ENCODE measurements at regions not wholly inside any gene's neighbourhood (a gene's known extent, or its start where the extent isn't known, plus 50 kb on each side); places are given as distances from the start of the nearest gene placed in this dataset.
"Not testable (repeated sequence)": the region's sequence is repeated elsewhere in the genome, so short reads cannot be mapped to it uniquely, and the experiment has no call there.

DNA sequence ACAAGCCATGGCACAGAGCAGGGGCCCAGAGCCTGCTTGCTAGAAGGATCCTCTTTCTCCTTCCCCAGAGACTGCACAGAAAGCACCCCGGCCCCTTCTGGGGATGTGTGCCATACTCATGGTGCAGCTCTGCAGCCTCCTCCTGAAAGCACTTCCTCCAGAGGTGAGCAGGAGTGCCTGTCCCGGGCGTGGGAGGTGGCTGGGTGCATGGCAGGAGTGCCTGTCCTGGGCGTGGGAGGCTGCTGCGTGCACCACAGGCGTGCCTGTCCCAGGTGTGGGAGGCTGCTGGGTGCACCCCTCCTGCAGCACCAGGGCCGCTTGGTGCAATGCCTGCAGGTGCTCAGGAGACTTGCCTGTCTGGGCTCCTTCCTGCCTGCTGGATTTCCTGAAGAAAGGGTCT is 913.3 kb downstream of the UQCRFS1 start:
- DNase-seq: no peak

DNA sequence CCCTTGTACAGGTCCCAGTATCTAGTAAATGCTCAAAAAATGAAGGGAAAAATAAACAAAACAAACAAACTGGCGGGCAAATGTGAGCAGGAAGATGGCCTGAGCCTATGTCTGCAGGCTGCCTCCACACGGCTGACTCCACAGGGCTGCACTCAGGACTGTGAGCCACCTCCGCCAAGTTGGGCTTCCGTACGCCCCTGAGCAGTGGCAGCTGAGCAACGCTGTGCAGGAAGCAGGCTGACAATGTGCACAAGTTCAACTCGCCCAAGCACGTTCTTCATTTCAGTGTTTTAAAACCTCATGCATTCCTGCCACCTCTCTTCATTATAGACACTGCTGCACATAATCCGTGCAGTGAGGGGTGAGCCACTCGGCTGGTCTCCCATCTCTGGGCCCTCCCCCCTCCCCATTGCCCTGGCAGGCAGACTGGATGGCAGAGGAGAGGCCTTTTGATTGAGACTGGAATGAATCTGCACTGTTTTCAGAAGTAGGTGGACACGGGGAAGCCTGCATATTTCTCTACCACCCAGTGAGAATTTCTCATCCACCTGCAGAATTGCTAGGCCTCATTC is 915.3 kb downstream of the UQCRFS1 start:
- no peak for DNase-seq

DNA sequence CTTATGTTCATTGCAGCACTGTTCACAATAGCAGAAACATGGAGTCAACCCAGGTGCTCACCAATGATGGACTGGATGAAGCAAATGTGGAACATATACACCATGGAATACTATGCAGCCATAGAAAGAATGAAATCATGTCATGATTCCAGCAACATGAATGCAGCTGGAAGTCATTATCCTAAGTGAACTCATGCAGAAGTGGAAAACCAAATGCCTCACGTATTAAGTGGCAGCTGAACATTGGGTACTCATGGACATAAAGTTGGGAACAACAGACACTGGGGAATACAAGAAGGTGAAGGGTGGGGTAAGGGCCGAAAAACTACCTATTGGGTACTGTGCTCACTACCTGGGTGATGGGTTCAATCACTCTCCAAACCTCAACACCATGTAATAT is 915.9 kb downstream of the UQCRFS1 start:
- DNase-seq: no peak

- DNase-seq: no peak
Measured at GRCh38 chr19:28296506-28296905, 916.4 kb downstream of the UQCRFS1 start.

GRCh38 chr19:28294975-28295374 is 918.0 kb downstream of the UQCRFS1 start:
- not testable (repeated sequence) for DNase-seq

- DNase-seq: no peak
Measured at GRCh38 chr19:28294395-28294794, 918.6 kb downstream of the UQCRFS1 start.

- no peak for DNase-seq
Measured at GRCh38 chr19:28293685-28294084, 919.3 kb downstream of the UQCRFS1 start.

DNA sequence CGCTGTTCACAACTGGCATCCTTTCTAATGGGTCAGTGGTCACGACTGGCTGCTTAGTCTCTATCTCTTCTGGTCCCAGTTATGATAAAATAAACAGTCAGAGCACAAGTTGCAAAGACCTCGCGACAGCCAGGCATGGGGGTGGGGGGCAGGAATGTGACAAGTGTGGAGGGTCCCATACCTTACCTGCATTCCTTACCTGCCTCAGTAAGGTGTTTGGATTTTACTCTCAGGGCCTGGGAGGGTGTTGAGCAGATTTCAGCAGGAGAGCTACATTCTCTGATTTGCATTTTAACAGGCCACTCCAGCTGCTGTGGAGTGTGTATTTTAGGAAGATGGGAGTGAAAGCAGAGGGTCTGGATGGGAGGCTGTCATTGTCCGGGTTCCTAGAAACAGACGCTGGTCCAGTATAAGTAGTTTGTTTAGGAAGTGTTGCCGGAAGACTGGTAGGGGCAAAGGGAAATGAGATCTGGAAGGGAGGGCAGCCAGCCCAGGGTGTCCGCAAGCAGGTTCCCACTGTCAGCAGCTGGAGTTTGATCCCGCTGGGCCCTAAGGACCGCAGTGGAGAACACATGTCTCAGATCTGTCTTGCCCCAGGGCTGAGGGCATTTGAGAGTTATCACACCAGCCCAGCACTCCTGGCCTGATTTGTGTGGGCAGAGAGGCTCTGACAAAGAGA is 920.0 kb downstream of the UQCRFS1 start:
- DNase-seq: no peak

- DNase-seq: no peak
Measured at GRCh38 chr19:28291874-28292273, 921.1 kb downstream of the UQCRFS1 start.

DNA sequence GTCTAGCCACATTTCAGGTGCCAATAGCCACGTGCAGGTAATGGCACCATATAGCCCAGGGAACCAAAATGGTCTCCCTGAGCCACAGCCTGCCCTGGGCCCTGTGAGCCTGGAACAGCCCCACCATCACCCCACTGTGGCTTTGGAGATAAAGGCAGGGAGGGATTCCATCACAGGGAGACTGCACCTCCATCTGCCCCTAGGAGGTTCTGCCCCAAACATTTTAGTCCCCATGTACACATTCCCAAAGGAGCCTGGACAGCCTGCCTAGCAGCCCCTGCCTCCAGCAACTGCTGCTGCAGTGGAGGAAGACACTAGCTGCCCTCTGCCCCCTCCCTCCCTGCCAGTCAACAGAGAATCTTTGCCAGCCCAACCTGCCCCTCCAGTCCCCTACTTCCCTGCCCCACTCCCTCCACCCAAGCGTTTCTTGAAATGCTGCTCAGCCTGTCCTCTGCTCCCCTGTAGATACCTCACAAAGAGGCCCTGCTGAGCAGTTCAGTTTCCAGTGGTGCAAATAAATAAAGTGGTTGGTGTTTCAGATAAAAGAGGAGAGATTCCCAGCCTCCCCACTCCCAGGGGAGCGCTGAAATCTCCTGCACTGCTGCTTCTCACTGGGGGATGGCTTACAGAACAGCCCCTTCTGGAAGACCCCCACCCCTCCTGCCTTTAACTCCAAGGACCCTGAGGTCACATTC is 921.8 kb downstream of the UQCRFS1 start:
- no peak for DNase-seq

DNA sequence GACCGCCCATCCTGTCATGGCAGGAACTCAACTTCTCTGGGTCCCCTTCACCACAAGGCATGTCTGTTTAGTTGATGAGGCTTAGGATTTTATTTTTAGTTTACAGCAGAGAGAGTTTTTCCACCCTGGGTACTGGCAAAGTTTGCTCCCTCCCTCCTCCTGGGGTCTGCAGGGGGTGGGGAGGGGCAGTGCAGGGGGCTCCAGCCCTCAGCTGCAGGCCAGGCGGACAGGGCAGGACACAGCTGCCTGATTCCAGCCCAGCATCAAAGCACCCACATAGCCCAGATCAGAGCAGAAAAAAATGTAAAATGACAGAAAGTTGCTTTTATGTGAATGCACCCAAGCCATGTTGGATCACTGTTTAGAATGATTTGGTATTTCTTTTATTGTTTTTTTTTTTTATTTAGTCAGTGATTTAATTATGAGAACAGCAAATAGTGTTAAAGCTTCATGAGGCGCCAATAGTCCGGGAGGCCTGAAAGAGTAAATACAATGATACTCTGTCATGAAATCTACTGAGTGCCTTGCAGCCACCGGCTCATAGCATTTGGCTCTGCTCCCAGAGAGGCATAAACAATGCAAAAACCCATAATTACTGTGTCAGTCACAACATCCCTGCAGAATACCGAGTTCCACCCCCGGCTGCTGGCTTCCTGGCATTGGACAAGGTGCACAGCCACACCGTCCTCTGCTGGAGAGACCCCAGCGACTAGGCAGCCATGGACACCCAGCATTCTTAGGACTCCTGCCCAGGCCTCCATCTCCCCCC is 923.5 kb downstream of the UQCRFS1 start:
- DNase-seq: no peak

- no peak for DNase-seq
Measured at GRCh38 chr19:28288572-28289264, 924.2 kb downstream of the UQCRFS1 start.

- DNase-seq: no peak
Measured at GRCh38 chr19:28285917-28286316, 927.0 kb downstream of the UQCRFS1 start.

DNA sequence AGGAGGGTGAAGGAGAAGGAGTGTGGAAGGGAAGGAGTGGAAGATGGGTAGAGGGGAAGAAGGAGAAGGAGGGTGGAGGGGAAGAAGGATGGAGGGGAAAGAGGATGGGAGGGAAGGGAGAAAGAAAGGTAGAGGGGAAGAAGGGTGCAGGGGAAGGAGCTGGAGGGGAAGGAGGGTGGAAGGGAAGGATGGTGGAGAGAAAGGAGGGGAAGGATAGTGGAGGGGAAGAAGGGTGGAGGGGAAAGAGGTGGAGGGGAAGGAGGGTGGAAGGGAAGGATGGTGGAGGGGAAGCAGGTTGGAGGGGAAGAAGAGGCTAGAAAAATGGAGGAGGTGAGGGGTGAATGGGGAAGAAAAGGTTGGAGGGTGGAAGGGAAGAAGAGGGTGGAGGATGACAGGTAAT is 927.9 kb downstream of the UQCRFS1 start:
- DNase-seq: no peak

DNA sequence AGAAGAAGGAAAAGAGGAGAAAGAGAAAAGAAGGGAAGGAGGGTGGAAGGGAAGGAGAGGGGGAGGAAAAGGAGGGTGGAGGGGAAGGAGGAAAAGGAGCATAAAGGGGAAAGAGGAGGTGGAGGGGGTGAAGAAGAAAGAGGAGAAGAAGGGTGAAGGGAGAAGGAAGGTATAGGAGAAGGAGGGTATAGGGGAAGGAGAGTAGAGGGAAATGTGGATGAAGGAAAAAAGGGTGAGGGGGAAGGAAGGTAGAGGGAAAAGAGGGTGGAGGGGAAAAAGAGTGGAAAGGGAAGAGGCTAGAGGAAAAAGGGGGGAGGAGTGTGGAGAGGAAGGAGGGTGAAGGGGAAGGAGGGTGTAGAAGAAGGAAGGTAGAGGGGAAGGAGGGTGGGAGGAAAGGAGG is 928.6 kb downstream of the UQCRFS1 start:
- DNase-seq: no peak

DNA sequence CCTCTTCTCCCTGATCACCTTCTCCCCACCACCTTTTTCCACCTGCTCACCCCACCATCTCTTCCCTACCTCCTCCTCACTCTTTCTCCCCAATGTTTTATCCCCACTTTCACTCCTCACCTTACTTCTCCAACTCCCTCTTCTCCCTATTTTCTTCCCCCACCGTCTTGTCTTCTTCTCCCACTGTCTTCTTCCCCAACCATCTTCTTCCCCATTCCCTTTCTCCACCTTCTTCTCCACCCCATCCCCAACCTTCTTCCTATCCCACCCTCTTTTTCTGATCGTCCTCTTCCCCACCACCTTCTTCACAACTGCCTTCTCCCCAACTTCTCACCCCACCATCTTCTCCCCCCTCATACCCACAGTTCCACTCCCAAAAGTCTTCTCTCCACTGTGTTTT is 929.4 kb downstream of the UQCRFS1 start:
- DNase-seq: no peak

DNA sequence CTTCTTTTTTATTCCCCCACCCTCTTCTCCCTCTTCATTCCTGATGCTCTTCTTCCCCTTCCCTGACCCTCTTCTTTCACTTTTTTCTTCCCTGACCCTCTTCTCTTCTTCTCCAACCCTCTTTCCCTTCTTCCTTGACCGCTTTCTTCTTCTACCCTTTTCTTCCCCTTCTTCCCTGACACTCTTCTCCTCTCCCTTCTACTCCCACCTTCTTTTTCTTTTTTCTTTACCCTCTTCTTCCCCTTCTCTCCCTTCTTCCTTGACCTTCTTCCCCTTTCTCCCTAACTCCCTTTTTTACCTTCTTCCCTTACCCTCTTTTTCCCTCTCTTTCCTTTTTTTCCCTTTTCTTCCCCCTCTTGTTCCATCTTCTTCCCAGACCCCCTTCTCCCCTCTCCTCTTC is 931.3 kb downstream of the UQCRFS1 start:
- no peak for DNase-seq

- no peak for DNase-seq
Measured at GRCh38 chr19:28264556-28264955, 948.4 kb downstream of the UQCRFS1 start.

DNA sequence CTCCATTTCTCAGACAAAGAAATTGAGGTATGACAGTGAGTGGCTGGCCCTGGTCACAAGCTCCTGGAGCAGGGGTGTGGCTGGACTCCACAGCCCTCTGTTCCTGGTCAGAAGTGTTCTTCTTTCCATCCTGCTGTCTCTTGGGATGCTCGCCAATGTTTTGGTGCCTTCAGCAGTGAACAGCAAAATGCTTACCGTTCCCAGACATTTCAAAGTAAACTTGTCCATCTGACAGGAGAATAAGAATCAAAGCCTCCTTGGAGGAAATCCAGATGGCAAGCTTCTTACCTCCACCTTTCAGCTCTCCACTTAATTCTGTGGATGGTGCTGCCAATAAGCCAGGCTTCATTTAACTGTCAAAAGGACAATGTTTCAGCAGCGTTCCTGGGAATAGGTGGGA is 954.1 kb downstream of the UQCRFS1 start:
- no peak for DNase-seq

- no peak for DNase-seq
Measured at GRCh38 chr19:28257396-28257795, 955.6 kb downstream of the UQCRFS1 start.

GRCh38 chr19:28247243-28247642 is 965.7 kb downstream of the UQCRFS1 start:
- DNase-seq: no peak

GRCh38 chr19:28245937-28246336 is 967.0 kb downstream of the UQCRFS1 start:
- no peak for DNase-seq

DNA sequence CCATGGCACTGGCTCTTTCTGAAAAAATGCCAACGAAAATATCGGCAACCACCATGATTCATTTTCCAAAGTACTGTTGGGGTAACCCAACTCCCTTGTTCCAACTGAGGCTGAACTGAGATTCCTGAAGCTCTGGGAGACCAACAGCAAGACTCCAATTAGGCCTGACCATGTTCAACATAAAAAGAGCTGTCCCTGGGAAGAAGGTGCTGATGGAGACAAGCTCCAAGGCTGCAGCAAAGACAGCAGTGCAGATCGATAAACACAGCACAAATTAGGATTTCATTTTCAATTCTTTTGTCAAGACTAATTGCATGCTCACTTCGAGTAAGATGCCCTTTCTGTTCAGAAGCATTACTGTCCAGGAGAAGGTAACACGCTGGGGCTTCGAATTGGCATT is 968.0 kb downstream of the UQCRFS1 start:
- no peak for DNase-seq
